DMS79 treated with DMSO at 0.1 percent for 48 hours (cell line): ENCODE measurements at regions not wholly inside any gene's neighbourhood (a gene's known extent, or its start where the extent isn't known, plus 50 kb on each side); places are given as distances from the start of the nearest gene placed in this dataset.
A peak's percentile ranks its signal among the peaks of the same experiment; 100 is the strongest.

Source experiments
- DNase-seq: peaks from one replicate; lab custom pipeline; 2025; lab: John Stamatoyannopoulos, UW

DNA sequence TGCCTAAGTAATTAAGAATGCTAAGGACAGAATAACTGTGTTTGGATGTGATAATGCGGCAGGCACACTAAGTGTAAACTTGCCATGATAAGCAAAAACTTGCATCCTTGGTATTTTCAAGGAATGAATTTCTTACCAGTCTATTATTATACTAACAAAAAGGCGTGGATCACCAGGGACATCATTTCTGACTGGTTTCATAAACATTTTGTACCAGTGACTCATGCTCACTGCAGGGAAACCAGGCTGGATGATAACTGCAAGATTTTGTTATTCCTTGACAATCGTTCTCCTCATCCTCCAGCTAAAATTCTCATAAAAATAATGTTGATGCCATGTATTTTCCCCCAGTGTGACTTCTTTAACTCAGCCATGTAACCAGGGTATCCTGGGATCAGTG, 289.5 kb downstream of the CDCA7 start:
- DNase-seq, result no peak

DNA sequence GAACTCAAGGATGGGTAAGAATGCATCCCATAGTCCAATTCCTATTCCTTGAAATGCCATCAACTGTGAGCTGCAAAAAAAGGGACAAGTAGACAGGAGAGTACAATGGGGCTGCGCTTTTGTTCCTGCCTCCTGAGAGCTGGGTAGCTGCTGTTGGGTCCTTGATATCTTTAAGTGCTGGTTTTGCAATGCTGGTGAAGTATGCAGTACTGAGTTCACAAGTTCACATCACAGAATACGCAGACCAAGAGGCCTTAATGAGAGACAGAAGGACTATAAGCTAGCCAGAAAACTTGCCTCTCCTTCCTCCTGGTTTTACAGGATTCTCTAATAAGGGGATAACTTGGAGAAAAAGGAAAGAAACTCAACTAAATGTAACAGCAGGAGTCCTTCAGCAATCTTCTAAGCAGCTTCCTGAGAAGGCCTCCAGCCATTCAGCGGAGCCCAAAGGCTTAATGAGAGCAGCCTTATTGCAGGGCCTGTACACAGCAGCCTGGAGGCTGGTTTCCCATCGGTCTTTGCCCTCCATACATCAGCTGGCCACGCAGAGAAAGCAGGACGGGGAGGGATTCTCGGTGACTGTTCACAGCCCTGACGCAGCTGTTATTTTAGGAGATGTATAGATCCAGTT, 293.1 kb downstream of the CDCA7 start:
- no peak for DNase-seq

DNA sequence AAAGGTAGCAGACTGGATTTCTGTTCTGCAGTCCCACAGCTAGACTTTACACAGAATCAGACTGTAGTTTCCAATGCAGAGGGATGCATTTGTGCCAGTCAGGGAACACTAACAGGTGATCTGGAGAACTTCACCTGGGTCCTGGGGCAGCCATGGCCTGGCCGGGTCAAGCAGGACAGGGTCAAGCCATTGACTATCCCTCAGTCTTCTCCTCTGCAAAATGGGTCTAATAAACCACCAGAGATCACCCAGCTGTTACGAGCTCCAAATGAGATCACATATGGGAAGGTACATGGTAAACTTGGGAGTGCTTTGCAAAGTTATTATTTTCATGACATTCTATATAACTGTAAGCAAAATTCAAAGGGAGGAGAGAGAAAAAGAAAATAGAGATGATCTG, 294.1 kb downstream of the CDCA7 start:
- DNase-seq, result no peak

DNA sequence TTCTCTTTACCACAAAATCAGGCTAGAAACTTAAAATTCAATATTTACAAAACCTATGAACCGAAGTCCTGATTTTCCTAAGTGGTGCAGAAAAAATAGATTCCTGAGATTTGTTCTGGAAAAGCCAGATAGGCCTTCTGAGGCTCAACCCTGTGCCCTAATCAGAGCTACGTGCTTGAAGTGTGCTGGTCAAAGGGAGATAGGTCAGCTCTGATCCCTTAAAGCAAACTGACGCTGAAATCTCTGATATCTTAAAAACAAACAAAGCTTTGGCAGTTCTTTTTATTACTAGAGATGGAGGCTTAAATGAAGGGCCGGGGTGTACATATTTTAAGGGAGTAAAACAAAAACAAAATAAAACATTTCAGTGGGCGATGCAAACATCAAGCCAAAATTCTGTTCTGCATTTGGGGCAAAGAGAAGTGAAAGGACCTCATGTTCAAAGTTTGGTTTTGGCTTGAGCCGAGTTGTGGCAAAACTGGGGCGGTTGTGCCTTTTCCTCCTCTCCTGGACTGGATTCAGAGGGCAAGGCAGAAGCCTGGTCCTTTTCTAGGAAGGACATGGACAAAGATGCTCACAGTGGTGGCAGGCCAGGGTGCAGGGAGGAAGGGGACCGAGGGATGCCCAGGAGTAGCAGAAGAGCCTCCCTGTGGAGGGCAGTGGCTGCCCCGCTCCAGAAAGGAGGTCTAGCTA, 295.0 kb downstream of the CDCA7 start:
- DNase-seq, result no peak

DNA sequence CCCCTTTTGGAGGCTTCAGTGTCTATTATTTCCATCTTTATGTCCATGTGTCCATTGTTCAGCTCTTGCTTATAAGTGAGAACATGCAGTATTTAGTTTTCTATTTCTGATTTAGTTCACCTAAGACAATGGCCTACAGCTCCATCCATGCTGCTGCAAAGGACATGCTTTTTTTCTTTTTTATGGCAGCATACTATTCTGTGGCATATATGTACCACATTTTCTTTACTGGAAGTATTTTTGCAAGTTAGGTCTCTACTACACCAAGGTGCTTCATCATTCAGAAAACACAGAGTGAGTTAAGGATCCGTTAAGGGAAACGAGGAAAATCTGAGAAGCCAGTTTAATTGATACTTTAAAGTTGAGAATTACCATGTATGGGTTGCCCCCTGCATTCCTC, 297.2 kb downstream of the CDCA7 start:
- no peak for DNase-seq

DNA sequence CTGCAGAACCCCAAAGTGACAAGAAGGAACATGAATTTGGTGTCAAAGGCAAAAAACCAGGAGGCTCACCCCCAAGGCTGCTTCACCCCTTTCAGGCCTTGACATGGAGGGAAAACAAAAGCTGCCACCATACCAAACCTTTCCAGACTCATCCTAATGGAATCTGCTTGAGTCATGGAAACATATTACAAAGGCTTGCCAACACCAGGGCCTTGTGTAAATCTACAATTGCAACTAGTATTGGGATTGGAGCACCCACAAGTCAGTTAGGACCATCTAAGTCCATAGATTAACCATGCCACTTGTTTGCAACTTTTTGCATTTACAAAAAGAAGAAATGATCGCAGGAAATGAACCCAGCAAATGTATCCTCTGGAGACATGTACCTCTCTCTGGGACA, 297.6 kb downstream of the CDCA7 start:
- no peak for DNase-seq

GRCh38 chr2:173652767-173653431, 298.2 kb downstream of the CDCA7 start:
- DNase-seq, result peak; percentile 17

GRCh38 chr2:173653432-173653805, 298.7 kb downstream of the CDCA7 start:
- peak; percentile 23 for DNase-seq

GRCh38 chr2:173654161-173654895, 299.7 kb downstream of the CDCA7 start:
- no peak for DNase-seq

DNA sequence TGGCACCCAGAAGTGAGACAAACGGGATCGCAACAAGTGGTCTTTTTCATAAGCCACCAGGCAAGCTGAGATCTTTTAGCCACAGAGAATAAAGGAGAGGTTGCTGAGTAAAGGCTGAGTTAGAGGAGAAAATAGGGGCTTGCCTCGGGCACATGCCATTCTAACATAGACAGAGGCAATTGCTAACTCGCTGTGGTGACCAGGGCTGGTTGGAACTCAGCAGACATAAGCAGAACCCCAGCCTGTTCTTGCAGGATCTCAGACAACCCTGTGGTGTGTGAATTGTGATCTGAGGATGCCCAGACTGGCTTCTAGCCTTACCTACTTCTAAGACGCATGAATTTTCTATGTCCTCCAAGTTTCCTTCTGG, 300.2 kb downstream of the CDCA7 start:
- no peak for DNase-seq

- no peak for DNase-seq
Observed at GRCh38 chr2:173656086-173656485, 301.4 kb downstream of the CDCA7 start.

DNA sequence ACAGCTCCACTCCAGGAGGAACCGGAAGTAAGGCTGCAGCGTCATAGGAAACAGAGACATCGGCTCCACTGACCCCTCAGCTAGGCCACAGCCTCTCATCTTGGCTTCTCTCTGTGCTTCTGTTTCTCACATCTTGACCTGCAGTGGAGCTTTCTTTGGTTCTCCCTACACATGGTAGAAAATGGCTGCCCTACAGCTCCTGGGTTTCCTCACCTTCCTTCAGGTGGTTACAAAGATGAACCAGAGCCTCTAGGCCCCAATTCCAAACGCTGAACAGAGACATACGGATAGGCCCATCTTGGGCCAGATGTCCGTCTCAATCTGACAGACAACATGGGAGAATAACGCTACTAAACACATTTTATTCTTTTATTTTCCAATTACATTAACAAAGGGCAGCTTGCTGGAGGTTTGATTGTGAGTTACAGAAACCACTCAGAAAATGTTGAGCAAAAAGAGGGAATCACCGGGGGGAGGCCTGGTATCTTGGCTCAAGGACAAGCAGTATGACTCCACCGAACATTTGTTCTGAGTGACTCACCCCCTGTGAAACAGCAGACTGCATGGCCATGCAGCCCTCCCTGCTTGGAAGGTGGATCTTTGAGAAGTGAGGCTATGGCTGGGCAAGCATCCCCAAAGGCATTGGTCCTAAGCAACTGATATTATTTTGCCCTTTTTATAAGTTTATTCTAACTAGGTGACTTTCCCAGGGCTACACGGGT, 303.5 kb downstream of the CDCA7 start:
- DNase-seq, result no peak

DNA sequence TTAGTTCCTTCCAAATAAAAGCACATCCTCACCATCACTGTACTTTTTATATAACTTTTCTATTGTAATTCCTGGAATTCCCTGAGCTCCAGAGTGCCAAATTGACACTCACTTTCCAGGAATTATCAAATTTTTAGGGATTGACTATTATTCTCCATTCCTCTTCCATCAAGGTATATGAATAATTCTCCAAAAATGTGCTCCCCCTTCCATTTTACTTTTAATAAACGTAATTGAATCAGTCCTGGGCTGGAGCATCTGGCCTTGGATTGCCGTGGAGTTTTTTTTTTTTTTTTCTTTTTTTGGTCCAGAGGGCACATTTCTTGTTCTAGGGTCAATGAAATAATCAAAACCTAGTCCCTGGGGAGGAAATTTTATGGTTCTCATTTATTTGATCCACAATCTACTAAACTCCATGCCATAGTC, 304.3 kb downstream of the CDCA7 start:
- no peak for DNase-seq

- no peak for DNase-seq
Observed at GRCh38 chr2:173659509-173659908, 304.8 kb downstream of the CDCA7 start.

DNA sequence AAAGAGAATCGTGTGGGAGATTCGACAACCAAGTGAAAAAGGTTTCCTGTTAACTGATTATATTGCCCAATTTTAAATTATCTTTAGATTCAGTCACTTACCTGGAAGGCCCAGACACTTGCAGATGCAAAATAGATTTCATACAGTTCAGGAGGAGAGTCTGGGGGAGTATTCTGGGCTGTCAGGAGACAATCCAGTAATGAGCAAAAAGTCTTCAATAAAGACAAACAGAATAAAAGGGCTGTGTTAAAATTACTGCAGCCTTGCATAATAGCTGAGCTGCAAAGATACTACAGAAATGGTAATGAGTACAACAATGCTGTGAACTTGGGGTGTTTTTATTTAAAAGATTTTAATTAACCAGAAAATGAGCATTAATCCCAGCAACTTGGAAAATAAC, 303.6 kb downstream of the SP3 start:
- DNase-seq, result no peak

- no peak for DNase-seq
Observed at GRCh38 chr2:173663353-173663752, 301.8 kb downstream of the SP3 start.

- DNase-seq, result no peak
Observed at GRCh38 chr2:173663835-173664512, 301.2 kb downstream of the SP3 start.

GRCh38 chr2:173664513-173664910, 300.7 kb downstream of the SP3 start:
- peak; percentile 5 for DNase-seq

GRCh38 chr2:173666171-173666888, 298.8 kb downstream of the SP3 start:
- peak; percentile 46 for DNase-seq

DNA sequence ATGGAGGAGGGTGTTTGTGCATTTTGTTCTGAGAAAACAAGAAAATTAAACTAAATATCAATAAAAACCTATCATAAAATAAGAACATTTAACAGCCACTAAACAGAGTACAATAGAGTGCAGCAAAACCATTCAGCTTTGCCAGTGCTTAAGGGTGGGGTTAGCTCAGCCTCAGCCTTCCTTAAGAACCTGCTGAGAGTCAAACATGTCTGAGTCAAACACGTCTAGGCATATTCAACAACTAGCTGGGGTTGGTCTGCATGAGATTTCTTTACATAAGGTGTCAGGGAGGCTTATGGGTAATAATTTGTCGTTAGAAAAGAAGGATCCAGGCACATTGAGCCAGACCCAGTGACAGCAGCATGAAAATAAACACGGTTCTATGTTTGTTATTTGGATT, 298.2 kb downstream of the SP3 start:
- peak; percentile 56 for DNase-seq

- no peak for DNase-seq
Observed at GRCh38 chr2:173667415-173667814, 297.8 kb downstream of the SP3 start.
